Right lobe of liver (tissue), 4 donors: ENCODE measurements at regions not wholly inside any gene's neighbourhood (a gene's known extent, or its start where the extent isn't known, plus 50 kb on each side); places are given as distances from the start of the nearest gene placed in this dataset.

ENCODE experiments used
- POLR2A ChIP-seq: fragments of 450-650 bp; IDR thresholded peaks from one replicate; pipeline ENCODE4 v1.6.1; 2017; ENCODE audit warnings: antibody characterized with exemption, mild to moderate bottlenecking
- TF ChIP-seq, protein P1 (sequence below), 4 donors: fragments of 200-600 bp in 3 of 4; fragments of 450-650 bp in 1 of 4; IDR thresholded peaks; one replicate each; pipeline versions ENCODE4 v1.5.1 to v1.8.0; 2016 to 2022; ENCODE audit warnings: antibody characterized with exemption in 4 of 4, mild to moderate bottlenecking in 2 of 4
- donor health status: DM: no; HTN: no; CAD: no.
- donor health status: DM: no; HTN: no; CAD: no.
- donor health status: DM: no; HTN: yes; CAD: no.

DNA sequence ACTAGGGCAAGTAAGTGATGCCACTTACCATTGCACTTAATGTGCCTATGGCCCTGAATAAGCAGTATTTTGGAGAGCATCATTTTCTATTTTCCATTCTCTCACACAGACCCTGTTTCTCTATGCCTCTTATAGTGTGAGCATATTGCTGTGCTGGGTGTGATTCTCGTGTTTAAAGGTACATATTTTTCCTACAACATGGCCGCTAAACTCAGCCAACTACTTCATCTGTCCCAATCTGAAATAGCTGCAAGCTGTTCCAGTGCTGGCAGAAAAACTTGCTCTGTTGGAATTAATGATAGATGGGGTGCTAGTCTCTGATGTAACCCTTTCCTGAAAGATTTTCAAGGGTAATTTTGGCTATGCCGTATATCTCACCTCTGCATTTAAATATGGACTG lies 97.5 kb downstream of the ZNF326 start:
- no peak for TF ChIP-seq POLR2A
- TF ChIP-seq, protein P1, sequence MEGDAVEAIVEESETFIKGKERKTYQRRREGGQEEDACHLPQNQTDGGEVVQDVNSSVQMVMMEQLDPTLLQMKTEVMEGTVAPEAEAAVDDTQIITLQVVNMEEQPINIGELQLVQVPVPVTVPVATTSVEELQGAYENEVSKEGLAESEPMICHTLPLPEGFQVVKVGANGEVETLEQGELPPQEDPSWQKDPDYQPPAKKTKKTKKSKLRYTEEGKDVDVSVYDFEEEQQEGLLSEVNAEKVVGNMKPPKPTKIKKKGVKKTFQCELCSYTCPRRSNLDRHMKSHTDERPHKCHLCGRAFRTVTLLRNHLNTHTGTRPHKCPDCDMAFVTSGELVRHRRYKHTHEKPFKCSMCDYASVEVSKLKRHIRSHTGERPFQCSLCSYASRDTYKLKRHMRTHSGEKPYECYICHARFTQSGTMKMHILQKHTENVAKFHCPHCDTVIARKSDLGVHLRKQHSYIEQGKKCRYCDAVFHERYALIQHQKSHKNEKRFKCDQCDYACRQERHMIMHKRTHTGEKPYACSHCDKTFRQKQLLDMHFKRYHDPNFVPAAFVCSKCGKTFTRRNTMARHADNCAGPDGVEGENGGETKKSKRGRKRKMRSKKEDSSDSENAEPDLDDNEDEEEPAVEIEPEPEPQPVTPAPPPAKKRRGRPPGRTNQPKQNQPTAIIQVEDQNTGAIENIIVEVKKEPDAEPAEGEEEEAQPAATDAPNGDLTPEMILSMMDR (IDR thresholded peaks at IDR 0.05) = no peak
